ENCODE measurements at regions not wholly inside any gene's neighbourhood (a gene's known extent, or its start where the extent isn't known, plus 50 kb on each side); places are given as distances from the start of the nearest gene placed in this dataset.
"Not testable (repeated sequence)": the region's sequence is repeated elsewhere in the genome, so short reads cannot be mapped to it uniquely, and the experiment has no call there.

DNA sequence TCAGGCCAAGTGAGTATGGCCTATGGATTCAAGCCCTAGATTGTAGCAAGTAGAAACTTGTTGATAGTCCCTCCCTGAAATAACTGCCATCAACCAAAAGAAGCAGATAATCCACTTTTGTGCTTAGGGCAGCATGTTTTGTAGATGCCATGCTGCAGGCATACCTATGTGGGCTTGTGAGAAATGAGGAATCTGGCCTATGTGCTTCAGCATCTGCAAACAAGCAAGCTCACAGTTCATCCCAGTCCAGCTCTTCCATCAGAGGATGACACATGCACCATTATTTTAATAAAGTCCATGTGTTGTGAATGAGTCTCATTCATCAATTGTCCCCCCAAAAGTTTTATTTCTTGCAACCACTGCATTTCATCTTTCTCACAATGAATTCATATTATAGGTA lies 421.9 kb upstream of the DIPK2B start:
- no peaks in the 10 kb centered on the region for H3K4me1 ChIP-seq
- no peak overlapping the region for H3K27ac ChIP-seq
- intact Hi-C loops (cut with DNase I), result no loop called here
- no peaks in the 10 kb centered on the region for H3K36me3 ChIP-seq
- no peak for DNase-seq
- no peak for ATAC-seq
- H3K9me3 ChIP-seq, result no peaks in the 10 kb centered on the region
- TF ChIP-seq, protein P1, sequence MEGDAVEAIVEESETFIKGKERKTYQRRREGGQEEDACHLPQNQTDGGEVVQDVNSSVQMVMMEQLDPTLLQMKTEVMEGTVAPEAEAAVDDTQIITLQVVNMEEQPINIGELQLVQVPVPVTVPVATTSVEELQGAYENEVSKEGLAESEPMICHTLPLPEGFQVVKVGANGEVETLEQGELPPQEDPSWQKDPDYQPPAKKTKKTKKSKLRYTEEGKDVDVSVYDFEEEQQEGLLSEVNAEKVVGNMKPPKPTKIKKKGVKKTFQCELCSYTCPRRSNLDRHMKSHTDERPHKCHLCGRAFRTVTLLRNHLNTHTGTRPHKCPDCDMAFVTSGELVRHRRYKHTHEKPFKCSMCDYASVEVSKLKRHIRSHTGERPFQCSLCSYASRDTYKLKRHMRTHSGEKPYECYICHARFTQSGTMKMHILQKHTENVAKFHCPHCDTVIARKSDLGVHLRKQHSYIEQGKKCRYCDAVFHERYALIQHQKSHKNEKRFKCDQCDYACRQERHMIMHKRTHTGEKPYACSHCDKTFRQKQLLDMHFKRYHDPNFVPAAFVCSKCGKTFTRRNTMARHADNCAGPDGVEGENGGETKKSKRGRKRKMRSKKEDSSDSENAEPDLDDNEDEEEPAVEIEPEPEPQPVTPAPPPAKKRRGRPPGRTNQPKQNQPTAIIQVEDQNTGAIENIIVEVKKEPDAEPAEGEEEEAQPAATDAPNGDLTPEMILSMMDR (IDR thresholded peaks at IDR 0.05), result no peak
- H3K4me3 ChIP-seq, result no peak overlapping the region
- H3K27me3 ChIP-seq, result no peaks in the 10 kb centered on the region

DNA sequence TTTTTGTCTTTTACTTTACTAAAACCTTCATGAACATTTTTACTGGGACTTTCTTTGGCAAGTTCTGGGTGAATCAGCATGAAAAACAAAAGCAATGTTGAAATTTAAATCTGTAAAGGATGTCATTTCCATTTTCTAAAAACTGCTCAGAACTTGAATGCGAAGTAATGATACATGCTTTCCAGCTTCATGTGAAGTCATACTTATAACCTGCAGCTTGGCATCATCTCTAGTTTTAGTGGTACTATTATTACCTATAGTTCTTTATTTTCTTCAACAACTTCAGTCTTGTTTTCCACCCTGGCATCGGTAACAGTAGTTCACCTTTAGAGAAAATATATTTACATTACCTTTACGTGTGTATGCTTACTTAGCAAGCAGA lies 421.4 kb upstream of the DIPK2B start:
- ATAC-seq (no peak), DNase-seq (no peak)
- no peak overlapping the region for H3K27ac ChIP-seq
- no peaks in the 10 kb centered on the region for H3K4me1 ChIP-seq
- no peak overlapping the region for H3K4me3 ChIP-seq
- no peaks in the 10 kb centered on the region for H3K27me3 ChIP-seq
- intact Hi-C loops (cut with DNase I), result no loop called here
- no peaks in the 10 kb centered on the region for H3K9me3 ChIP-seq
- no peaks in the 10 kb centered on the region for H3K36me3 ChIP-seq
- TF ChIP-seq, protein P1 (IDR thresholded peaks at IDR 0.05), result no peak

DNA sequence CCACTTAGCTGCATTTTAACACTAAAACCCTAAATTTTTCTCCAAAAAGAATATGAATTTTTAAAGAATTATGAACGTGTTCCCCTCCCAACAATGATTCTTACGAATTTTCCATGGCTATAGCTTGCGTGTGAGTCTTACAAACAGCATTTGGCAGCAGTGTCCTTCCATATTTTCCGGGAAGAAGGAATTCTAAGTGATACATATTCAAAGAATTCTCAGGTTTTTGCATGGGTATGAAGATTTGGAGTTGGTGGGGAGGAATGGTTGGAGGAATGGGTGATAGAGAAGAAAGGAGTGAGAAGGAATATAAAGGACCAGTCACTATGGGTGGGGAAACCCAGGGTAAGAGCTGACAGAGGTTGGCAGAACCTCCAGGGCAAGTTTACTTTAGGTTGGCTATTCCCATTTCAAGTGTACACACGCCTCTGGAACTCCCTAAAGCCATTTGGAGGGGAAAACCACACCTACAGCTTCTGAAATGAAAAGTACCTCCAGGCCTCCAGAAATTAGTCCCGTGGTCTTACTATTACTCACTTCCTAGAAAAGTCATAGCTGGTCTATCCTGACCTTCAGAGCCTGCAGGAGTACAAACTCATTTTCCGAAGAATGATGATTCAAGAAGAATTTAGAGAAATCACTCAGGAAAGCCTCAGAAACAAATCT lies 420.8 kb upstream of the DIPK2B start:
- ATAC-seq, result no peak
- Histone ChIP-seq H3K4me3 (no peak overlapping the region), H3K36me3 (no peaks in the 10 kb centered on the region), H3K27ac (no peak overlapping the region), H3K27me3 (no peaks in the 10 kb centered on the region), H3K4me1 (no peaks in the 10 kb centered on the region), H3K9me3 (no peaks in the 10 kb centered on the region)
- TF ChIP-seq, protein P1 (IDR thresholded peaks at IDR 0.05), result no peak
- DNase-seq, result no peak
- intact Hi-C loops (cut with DNase I), result no loop called here

DNA sequence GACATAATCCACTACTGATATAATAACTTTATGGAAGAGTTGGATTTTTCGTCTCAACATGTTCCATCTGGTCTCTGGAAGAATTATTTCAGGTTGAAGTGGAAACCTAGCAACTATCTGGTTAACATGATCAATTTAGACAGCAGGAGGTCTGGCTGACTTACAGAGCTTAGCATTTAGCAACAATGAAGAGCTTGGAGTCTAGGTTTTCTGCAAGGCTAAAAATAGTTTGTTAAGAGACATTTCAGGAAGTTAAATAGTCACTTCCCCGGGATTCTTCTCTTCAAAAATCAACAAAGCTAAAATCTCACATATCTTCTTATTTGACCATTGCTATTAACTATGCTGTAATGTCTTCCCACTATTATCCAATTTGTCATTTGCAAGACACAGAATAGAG lies 418.6 kb upstream of the DIPK2B start:
- ATAC-seq, result no peak
- H3K9me3 ChIP-seq, result no peaks in the 10 kb centered on the region
- H3K27me3 ChIP-seq, result no peaks in the 10 kb centered on the region
- no peak overlapping the region for H3K4me3 ChIP-seq
- TF ChIP-seq, protein P1 (IDR thresholded peaks at IDR 0.05), result no peak
- no peak overlapping the region for H3K27ac ChIP-seq
- intact Hi-C loops (cut with DNase I), result no loop called here
- H3K4me1 ChIP-seq, result no peaks in the 10 kb centered on the region
- H3K36me3 ChIP-seq, result no peaks in the 10 kb centered on the region
- DNase-seq, result no peak

DNA sequence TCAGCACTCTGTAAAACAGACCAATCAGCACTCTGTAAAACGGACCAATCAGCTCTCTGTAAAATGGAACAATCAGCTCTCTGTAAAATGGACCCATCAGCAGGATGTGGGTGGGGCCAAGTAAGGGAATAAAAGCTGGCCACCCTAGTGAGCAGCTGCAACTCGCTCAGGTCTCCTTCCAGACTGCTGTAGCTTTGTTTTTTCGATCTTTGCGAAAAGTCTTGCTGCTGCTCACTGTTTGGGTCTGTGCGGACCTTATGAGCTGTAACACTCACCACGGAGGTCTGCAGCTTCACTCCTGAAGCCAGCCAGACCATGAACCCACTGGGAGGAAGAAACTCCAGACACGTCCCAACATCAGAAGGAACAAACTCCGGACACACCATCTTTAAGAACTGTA lies 414.9 kb upstream of the DIPK2B start:
- H3K4me3 ChIP-seq; H3K4me1 ChIP-seq; intact Hi-C loops (cut with DNase I); H3K27ac ChIP-seq; ATAC-seq; H3K27me3 ChIP-seq; H3K36me3 ChIP-seq; DNase-seq; H3K9me3 ChIP-seq: not testable (repeated sequence)

DNA sequence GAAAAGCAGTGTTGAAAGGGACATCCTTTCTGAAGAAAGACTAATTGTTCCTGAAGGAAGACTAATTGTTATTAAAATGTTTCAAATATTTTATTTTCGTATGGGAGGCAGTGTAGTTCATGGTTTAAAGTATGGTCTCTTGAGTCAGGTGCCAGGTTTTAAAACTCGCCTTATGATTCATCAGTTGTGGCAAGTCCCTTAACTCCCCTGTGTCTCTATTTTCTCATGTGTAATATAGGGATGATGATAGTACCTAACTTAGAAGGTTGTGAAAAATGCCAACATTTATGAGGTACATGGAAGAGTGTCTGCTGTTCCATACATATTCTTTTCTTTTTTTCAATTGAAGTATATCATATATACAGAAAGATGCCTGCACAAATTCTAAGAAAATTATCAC lies 414.2 kb upstream of the DIPK2B start:
- Histone ChIP-seq H3K4me3 (no peak overlapping the region), H3K9me3 (no peaks in the 10 kb centered on the region), H3K4me1 (no peaks in the 10 kb centered on the region), H3K27ac (no peak overlapping the region), H3K36me3 (no peaks in the 10 kb centered on the region), H3K27me3 (no peaks in the 10 kb centered on the region)
- ATAC-seq (no peak), DNase-seq (no peak)
- TF ChIP-seq, protein P1 (IDR thresholded peaks at IDR 0.05), result no peak
- intact Hi-C loops (cut with DNase I), result no loop called here

Data from upper lobe of right lung (tissue), 1 donor.